RWPE1 (cell line): ENCODE measurements at regions not wholly inside any gene's neighbourhood (a gene's known extent, or its start where the extent isn't known, plus 50 kb on each side); places are given as distances from the start of the nearest gene placed in this dataset.
"Not testable (repeated sequence)": the region's sequence is repeated elsewhere in the genome, so short reads cannot be mapped to it uniquely, and the experiment has no call there.

ENCODE experiments used
- CTCF ChIA-PET: fragments of 350-600 bp; sonication (Branson Sonifier 250); formaldehyde crosslinking; extraction: SDS; loops from one replicate; lab custom pipeline; 2021; lab: Yijun Ruan, JAX
- POLR2A ChIA-PET: fragments of 400-600 bp; formaldehyde crosslinking; extraction: SDS; loops from one replicate; lab custom pipeline; 2020; ENCODE audit warnings: antibody characterized with exemption; ENCODE audit not compliant: low non-redundant PET; lab: Yijun Ruan, JAX
- DNase-seq: peaks from one replicate; pipeline ENCODE4 v3.0.0; 2012; ENCODE audit warnings: low spot score
- H3K27ac ChIP-seq: fragments of 450-650 bp; 2 replicates; pipeline ENCODE4 v1.5.1; 2017
- TF ChIP-seq, protein P1 (sequence below): fragments of 450-650 bp; conservative IDR thresholded peaks from 2 replicates; pipeline ENCODE4 v1.5.1; 2017; ENCODE audit warnings: low read depth, mild to moderate bottlenecking

DNA sequence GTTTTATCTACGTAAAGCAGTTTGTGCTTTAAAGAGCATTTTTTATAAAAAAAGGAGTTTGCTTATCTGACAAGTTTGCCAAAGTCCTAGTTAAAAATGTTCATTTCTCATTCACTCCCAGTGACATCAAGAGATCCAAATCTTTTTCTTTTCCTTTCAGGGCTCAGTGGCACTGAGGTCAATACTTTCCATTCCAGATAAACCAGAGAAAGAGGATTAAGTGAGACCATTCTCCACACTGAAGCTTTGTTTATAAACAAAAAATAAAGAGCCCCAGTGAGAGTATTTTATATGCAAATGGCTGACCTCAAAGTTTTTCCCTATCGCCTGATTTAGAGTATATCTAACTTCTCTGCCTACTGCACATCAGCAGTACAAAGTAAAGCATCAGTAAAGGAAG, 199.8 kb downstream of the ALG10B start:
- ChIA-PET CTCF (no interaction called here), POLR2A (no interaction called here)
- TF ChIP-seq, protein P1, sequence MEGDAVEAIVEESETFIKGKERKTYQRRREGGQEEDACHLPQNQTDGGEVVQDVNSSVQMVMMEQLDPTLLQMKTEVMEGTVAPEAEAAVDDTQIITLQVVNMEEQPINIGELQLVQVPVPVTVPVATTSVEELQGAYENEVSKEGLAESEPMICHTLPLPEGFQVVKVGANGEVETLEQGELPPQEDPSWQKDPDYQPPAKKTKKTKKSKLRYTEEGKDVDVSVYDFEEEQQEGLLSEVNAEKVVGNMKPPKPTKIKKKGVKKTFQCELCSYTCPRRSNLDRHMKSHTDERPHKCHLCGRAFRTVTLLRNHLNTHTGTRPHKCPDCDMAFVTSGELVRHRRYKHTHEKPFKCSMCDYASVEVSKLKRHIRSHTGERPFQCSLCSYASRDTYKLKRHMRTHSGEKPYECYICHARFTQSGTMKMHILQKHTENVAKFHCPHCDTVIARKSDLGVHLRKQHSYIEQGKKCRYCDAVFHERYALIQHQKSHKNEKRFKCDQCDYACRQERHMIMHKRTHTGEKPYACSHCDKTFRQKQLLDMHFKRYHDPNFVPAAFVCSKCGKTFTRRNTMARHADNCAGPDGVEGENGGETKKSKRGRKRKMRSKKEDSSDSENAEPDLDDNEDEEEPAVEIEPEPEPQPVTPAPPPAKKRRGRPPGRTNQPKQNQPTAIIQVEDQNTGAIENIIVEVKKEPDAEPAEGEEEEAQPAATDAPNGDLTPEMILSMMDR, result no peak
- no peak for DNase-seq
- no peak overlapping the region for H3K27ac ChIP-seq

- H3K27ac ChIP-seq, result no peak overlapping the region
- no peak for DNase-seq
- CTCF ChIA-PET, result no interaction called here
- TF ChIP-seq, protein P1, result no peak
- POLR2A ChIA-PET, result no interaction called here
These were observed 207.3 kb downstream of the ALG10B start for GRCh38 chr12:38523920-38524319.

DNA sequence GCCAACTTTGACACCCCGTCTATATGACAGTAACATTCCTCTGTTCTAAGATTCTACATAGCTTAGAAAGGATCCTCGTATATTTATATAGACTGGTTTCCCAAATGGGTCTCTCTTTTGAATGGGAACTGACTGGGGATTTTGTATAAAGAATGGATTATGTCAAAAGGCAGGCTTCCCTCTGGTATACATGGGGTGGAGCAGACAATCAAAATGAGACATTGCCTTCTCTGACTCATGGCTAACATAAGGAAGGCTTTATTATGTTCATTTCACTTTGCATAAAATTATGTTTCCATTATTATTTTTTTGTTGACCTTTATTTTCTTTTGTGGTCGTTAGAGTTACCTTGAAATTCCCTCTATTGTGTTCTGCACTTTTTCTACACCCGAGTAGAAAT, 211.1 kb downstream of the ALG10B start:
- H3K27ac ChIP-seq, result no peak overlapping the region
- no peak for DNase-seq
- ChIA-PET CTCF (no interaction called here), POLR2A (no interaction called here)
- TF ChIP-seq, protein P1, result no peak

GRCh38 chr12:38528527-38528926, 212.0 kb downstream of the ALG10B start:
- POLR2A ChIA-PET, result no interaction called here
- H3K27ac ChIP-seq, result no peak overlapping the region
- TF ChIP-seq, protein P1, result no peak
- CTCF ChIA-PET, result no interaction called here
- no peak for DNase-seq

DNA sequence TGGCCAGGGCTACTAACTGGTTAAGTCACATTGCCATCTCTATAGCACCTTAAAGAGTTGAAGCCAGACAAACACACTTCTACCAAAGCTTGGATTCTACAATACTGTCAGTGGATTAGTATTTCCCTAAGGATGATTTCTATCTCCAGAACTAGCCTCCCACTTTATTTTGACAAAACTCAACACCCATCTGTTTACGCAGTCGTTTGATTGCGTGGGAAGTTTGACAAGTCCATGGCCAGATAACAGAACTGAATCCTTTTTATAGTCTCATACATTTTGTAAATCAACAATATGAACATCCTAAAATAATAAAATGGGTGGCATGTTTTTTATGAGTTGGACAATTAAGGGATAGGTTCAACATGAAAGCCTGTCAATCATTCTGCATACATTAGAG, 212.7 kb downstream of the ALG10B start:
- POLR2A ChIA-PET, CTCF ChIA-PET, DNase-seq: not testable (repeated sequence)

DNA sequence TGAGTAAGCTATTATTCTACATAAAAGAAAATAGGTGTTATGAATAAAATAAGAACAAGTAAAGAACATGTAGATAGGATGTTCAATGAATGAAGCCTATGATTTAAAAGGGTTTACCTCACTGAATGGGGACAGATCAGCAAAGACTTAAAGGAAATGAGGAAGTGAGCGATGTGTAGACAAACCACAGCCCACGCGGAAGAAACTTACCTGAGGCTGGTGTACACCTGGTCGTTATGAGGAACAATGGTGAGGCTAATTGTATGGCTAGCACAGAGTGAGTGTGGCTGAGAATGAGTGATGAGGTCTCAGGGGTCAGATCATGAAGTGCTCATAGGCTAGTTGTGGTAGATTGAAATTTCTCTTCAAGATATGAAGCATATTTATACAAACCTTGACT, 221.7 kb downstream of the ALG10B start:
- POLR2A ChIA-PET, result no interaction called here

More for the DNA sequence above, 212.7 kb downstream of the ALG10B start:
- not testable (repeated sequence) for H3K27ac ChIP-seq

GRCh38 chr12:38540156-38540555, 223.6 kb downstream of the ALG10B start:
- ChIA-PET POLR2A (no interaction called here), CTCF (no interaction called here)
- DNase-seq, result no peak
- TF ChIP-seq, protein P1, result no peak
- H3K27ac ChIP-seq, result no peak overlapping the region

More for the DNA sequence above, 221.7 kb downstream of the ALG10B start:
- TF ChIP-seq, protein P1, result no peak
- CTCF ChIA-PET, result no interaction called here
- no peak overlapping the region for H3K27ac ChIP-seq
- DNase-seq, result no peak
